OCI-LY3 (cell line): ENCODE measurements at regions not wholly inside any gene's neighbourhood (a gene's known extent, or its start where the extent isn't known, plus 50 kb on each side); places are given as distances from the start of the nearest gene placed in this dataset.
"Not testable (repeated sequence)": the region's sequence is repeated elsewhere in the genome, so short reads cannot be mapped to it uniquely, and the experiment has no call there.

Experiments used
- H2AFZ ChIP-seq: fragments of 200-600, 300-600 bp; shearing (Covaris generic); 2 replicates; pipeline ENCODE4 v1.6.0; 2014; ENCODE audit warnings: antibody characterized with exemption, low read depth, low read length
- H3K27ac ChIP-seq: fragments of 200-600, 300-600 bp; sonication (generic); 2 replicates; pipeline ENCODE4 v1.5.1; 2014; ENCODE audit warnings: mild to moderate bottlenecking, low read length, moderate library complexity, mixed read lengths
- H3K27me3 ChIP-seq: fragments of 200-600, 300-600 bp; sonication (generic); 2 replicates; pipeline ENCODE4 v1.6.1; 2014; ENCODE audit warnings: low read depth, low read length, mixed read lengths
- H3K36me3 ChIP-seq: fragments of 200-600, 300-600 bp; sonication (generic); replicated peaks from 2 replicates; pipeline ENCODE3; 2014; ENCODE audit warnings: low read depth, low read length, mixed read lengths
- H3K4me1 ChIP-seq: fragments of 300-600, 200-600 bp; sonication (generic); 2 replicates; pipeline ENCODE4 v1.6.1; 2014; ENCODE audit warnings: low read length, mixed read lengths
- H3K4me2 ChIP-seq: fragments of 200-600, 300-600 bp; sonication (generic); 2 replicates; pipeline ENCODE4 v1.6.1; 2014; ENCODE audit warnings: low read length, mixed read lengths
- H3K4me3 ChIP-seq: fragments of 300-600, 200-600 bp; sonication (generic); 2 replicates; pipeline ENCODE4 v1.5.1; 2014; ENCODE audit warnings: antibody characterized with exemption, mild to moderate bottlenecking, low read length, moderate library complexity
- H3K79me2 ChIP-seq: fragments of 300-600, 200-600 bp; shearing (Covaris generic); 2 replicates; pipeline ENCODE4 v1.6.1; 2014; ENCODE audit warnings: mild to moderate bottlenecking, low read length, mixed read lengths
- H3K9ac ChIP-seq: fragments of 300-600, 200-600 bp; shearing (Covaris generic); 2 replicates; pipeline ENCODE4 v1.6.0; 2014; ENCODE audit warnings: mild to moderate bottlenecking, low read length, moderate library complexity
- H3K9me3 ChIP-seq: fragments of 200-600, 300-600 bp; shearing (Covaris generic); 2 replicates; pipeline ENCODE4 v1.6.1; 2014; ENCODE audit warnings: low read length, mixed read lengths; ENCODE audit not compliant: insufficient read depth
- H4K20me1 ChIP-seq: fragments of 200-600, 300-600 bp; sonication (generic); 2 replicates; pipeline ENCODE4 v1.6.1; 2016; ENCODE audit warnings: low read length, mixed read lengths; ENCODE audit not compliant: insufficient read depth
- EZH2phosphoT487 ChIP-seq: fragments of 200-600 bp; shearing (Covaris generic); IDR thresholded peaks from 2 replicates; pipeline ENCODE4 v1.6.1; 2018; ENCODE audit warnings: antibody characterized with exemption, mixed run types, low read depth
- TF ChIP-seq, protein P1 (sequence below): fragments of 200-600, 300-600 bp; sonication (generic); IDR thresholded peaks from 2 replicates; pipeline ENCODE4 v1.5.1; 2014; ENCODE audit warnings: antibody characterized with exemption, low read length, low read depth

DNA sequence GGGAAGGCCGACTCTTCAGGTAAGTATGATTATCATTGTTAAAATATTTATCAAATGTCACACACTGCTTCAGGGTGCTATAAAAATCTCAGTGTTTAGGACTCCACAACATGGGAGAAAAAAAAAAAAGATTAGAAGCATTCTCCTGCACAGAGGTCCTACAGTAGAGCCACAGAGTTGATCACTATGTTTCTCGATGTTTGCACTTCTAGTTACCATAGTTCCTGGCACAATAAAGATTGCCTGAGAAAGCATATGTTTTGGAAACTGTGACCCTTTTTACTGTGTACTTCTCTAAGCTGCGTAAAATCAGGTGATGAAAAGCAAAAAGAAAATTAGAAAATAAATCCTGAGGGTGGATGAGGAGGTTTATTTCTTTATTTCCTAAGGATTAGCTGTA, 269.9 kb upstream of the SYNCRIP start:
- no peaks in the 10 kb centered on the region for H3K9me3 ChIP-seq
- no peak overlapping the region for H3K27ac ChIP-seq
- no peaks in the 10 kb centered on the region for H4K20me1 ChIP-seq
- H3K27me3 ChIP-seq = no peaks in the 10 kb centered on the region
- no peaks in the 10 kb centered on the region for H3K79me2 ChIP-seq
- TF ChIP-seq EZH2phosphoT487 = no peak
- TF ChIP-seq, protein P1, sequence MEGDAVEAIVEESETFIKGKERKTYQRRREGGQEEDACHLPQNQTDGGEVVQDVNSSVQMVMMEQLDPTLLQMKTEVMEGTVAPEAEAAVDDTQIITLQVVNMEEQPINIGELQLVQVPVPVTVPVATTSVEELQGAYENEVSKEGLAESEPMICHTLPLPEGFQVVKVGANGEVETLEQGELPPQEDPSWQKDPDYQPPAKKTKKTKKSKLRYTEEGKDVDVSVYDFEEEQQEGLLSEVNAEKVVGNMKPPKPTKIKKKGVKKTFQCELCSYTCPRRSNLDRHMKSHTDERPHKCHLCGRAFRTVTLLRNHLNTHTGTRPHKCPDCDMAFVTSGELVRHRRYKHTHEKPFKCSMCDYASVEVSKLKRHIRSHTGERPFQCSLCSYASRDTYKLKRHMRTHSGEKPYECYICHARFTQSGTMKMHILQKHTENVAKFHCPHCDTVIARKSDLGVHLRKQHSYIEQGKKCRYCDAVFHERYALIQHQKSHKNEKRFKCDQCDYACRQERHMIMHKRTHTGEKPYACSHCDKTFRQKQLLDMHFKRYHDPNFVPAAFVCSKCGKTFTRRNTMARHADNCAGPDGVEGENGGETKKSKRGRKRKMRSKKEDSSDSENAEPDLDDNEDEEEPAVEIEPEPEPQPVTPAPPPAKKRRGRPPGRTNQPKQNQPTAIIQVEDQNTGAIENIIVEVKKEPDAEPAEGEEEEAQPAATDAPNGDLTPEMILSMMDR = no peak
- no peak overlapping the region for H2AFZ ChIP-seq
- no peak overlapping the region for H3K9ac ChIP-seq
- H3K4me3 ChIP-seq = no peak overlapping the region
- H3K4me1 ChIP-seq = no peaks in the 10 kb centered on the region
- no peak overlapping the region for H3K4me2 ChIP-seq
- no peaks in the 10 kb centered on the region for H3K36me3 ChIP-seq

DNA sequence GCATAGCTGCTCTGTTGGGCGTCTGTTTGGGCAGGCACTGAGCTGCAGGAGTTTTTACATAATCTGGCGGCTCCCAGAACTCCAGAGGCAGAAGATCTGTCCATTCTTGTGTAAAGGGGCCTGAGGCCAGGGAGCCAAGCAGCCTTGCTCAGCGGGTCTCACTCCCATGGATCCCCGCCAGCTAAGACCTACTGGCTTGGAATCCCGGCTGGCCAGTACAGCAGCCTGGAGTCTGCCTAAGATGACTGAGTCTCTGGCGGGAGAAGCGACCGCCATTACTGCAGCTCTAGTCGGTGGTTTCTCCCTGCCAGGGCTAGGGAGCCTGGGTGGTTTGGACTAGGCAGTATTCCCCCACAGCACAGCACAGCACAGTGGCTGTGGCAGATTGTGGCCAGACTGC, 268.4 kb upstream of the SYNCRIP start:
- Histone ChIP-seq H3K79me2 (no peaks in the 10 kb centered on the region), H3K4me3 (no peak overlapping the region), H3K4me1 (no peaks in the 10 kb centered on the region), H3K9me3 (no peaks in the 10 kb centered on the region), H3K4me2 (no peak overlapping the region), H4K20me1 (no peaks in the 10 kb centered on the region), H3K9ac (no peak overlapping the region), H2AFZ (no peak overlapping the region), H3K36me3 (no peaks in the 10 kb centered on the region), H3K27ac (no peak overlapping the region), H3K27me3 (no peaks in the 10 kb centered on the region)
- no peak for TF ChIP-seq EZH2phosphoT487
- TF ChIP-seq, protein P1 = no peak

DNA sequence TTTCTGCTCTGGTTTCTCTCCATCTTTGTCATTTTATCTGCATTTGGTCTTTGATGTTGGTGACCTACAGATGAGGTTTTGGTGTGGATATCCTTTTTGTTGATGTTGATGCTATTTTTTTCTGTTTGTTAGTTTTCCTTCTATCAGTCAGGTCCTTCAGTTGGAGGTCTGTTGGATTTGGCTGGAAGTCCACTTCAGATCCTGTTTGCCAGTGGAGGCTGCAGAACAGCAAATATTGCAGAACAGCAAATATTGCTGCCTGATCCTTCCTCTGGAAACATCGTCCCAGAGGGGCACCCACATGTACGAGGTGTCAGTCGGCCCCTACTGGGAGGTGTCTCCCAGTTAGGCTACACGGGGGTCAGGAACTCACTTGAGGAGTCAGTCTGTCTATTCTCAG, 265.4 kb upstream of the SYNCRIP start:
- not testable (repeated sequence) for H3K4me3 ChIP-seq, H4K20me1 ChIP-seq, H3K4me2 ChIP-seq, H3K9ac ChIP-seq, H3K79me2 ChIP-seq, H3K27me3 ChIP-seq, H3K27ac ChIP-seq, H3K36me3 ChIP-seq, H2AFZ ChIP-seq, H3K4me1 ChIP-seq, H3K9me3 ChIP-seq

DNA sequence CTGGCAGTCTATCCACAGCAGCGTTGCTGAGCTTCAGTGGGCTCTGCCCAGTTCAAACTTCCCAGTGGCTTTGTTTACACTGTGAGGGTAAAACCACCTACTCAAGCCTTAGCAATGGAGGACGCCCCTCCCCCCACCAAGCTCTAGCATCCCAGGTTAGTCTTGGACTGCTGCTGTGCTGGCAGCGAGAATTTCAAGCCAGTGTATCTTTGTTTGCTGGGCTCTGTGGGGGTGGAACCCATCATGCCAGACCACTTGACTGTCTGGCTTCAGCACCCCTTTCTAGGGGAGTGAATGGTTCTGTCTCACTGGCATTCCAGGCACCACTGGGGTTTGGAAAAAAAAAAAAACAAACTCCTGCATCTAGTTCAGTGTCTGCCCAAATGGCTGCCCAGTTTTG, 249.7 kb upstream of the SYNCRIP start:
- no peaks in the 10 kb centered on the region for H3K79me2 ChIP-seq
- no peak for TF ChIP-seq EZH2phosphoT487
- TF ChIP-seq, protein P1 = no peak
- no peak overlapping the region for H3K9ac ChIP-seq
- no peaks in the 10 kb centered on the region for H3K9me3 ChIP-seq
- H3K4me2 ChIP-seq = no peak overlapping the region
- no peaks in the 10 kb centered on the region for H4K20me1 ChIP-seq
- no peak overlapping the region for H3K27ac ChIP-seq
- no peak overlapping the region for H3K4me3 ChIP-seq
- no peaks in the 10 kb centered on the region for H3K4me1 ChIP-seq
- no peak overlapping the region for H2AFZ ChIP-seq
- H3K27me3 ChIP-seq = no peaks in the 10 kb centered on the region
- no peaks in the 10 kb centered on the region for H3K36me3 ChIP-seq

DNA sequence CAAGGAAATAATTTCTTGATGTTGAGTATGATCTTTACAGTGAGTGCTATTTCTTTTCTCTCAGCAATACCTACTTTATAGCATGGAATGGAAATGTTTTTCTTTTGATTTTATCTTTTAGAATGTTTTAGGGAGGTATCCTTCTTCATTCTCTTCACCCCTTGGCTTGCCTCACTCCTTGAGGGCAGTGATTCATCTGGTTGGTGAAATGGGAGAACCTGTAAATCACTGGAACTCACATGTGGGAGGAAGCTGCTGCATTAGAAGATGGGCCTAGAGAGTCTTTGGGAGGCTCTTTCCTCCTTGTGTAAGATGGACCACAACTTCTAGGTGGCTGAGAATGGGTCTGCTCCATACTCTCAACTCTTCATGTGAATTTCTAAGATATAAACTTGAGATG, 244.8 kb upstream of the SYNCRIP start:
- Histone ChIP-seq H3K79me2 (no peaks in the 10 kb centered on the region), H3K9me3 (no peaks in the 10 kb centered on the region), H3K4me2 (no peak overlapping the region), H3K4me3 (no peak overlapping the region), H3K9ac (no peak overlapping the region), H3K36me3 (no peaks in the 10 kb centered on the region), H3K4me1 (no peaks in the 10 kb centered on the region), H4K20me1 (no peaks in the 10 kb centered on the region), H3K27ac (no peak overlapping the region), H2AFZ (no peak overlapping the region), H3K27me3 (no peaks in the 10 kb centered on the region)
- TF ChIP-seq, protein P1 = no peak
- no peak for TF ChIP-seq EZH2phosphoT487
